Thymus (tissue), 11 donors: ENCODE measurements at regions not wholly inside any gene's neighbourhood (a gene's known extent, or its start where the extent isn't known, plus 50 kb on each side); places are given as distances from the start of the nearest gene placed in this dataset.
A peak's percentile ranks its signal among the peaks of the same experiment; 100 is the strongest.

Experiments used
- DNase-seq, 9 donors: peaks; one replicate each; pipeline ENCODE4 v3.0.0-alpha.2; 2013; ENCODE audit warnings: low spot score in 9 of 9, low read depth in 6 of 9, missing footprints in 1 of 9
- H3K27ac ChIP-seq, 2 donors: one replicate each; pipeline ENCODE4 v1.5.1; 2013; ENCODE audit warnings: control low read depth in 1 of 2, low read depth in 1 of 2, low read length in 1 of 2, mild to moderate bottlenecking in 1 of 2, moderate library complexity in 1 of 2
- H3K27me3 ChIP-seq, 2 donors: one replicate each; pipeline ENCODE4 v1.5.1; 2013; ENCODE audit warnings: low read length in 1 of 2; ENCODE audit not compliant: control insufficient read depth in 2 of 2, insufficient read depth in 1 of 2
- H3K36me3 ChIP-seq, 2 donors: one replicate each; pipeline ENCODE4 v1.5.1; 2013; ENCODE audit warnings: low read length in 1 of 2, mild to moderate bottlenecking in 1 of 2, moderate library complexity in 1 of 2; ENCODE audit not compliant: control insufficient read depth in 2 of 2, insufficient read depth in 2 of 2
- H3K4me1 ChIP-seq, 2 donors: one replicate each; pipeline ENCODE4 v1.5.1; 2013; ENCODE audit warnings: low read length in 2 of 2; ENCODE audit not compliant: control insufficient read depth in 2 of 2, insufficient read depth in 2 of 2
- H3K4me3 ChIP-seq, 2 donors: one replicate each; pipeline ENCODE4 v1.5.1; 2013; ENCODE audit warnings: low read length in 2 of 2, control low read depth in 1 of 2, mild to moderate bottlenecking in 1 of 2
- H3K9me3 ChIP-seq, 2 donors: one replicate each; pipeline ENCODE4 v1.5.1; 2013; ENCODE audit warnings: low read length in 1 of 2, mild to moderate bottlenecking in 1 of 2; ENCODE audit not compliant: control insufficient read depth in 2 of 2, insufficient read depth in 1 of 2
- WGBS: extraction: QIAGEN DNeasy Blood & Tissue Kit; methylation state at CpG from one replicate; pipeline ENCODE4 v1.1.7; 2013; 5-methylcytosine and 5-hydroxymethylcytosine counted together
- donor health status: healthy.

- DNase-seq = no peak
- H3K9me3 ChIP-seq = no peaks in the 10 kb centered on the region
- H3K27me3 ChIP-seq = no peaks in the 10 kb centered on the region
- H3K4me1 ChIP-seq = no peaks in the 10 kb centered on the region
- H3K36me3 ChIP-seq = no peaks in the 10 kb centered on the region
- 47% methylated on average over 1 of the region's 1 CpG for WGBS
- H3K27ac ChIP-seq = no peak overlapping the region
- no peak overlapping the region for H3K4me3 ChIP-seq
Measured at GRCh38 chr1:187622545-187622944, 793.8 kb downstream of the PLA2G4A start.

GRCh38 chr1:187624812-187625545 is 796.2 kb downstream of the PLA2G4A start:
- H3K36me3 ChIP-seq = no peaks in the 10 kb centered on the region
- no peak overlapping the region for H3K4me3 ChIP-seq
- no peaks in the 10 kb centered on the region for H3K9me3 ChIP-seq
- no peaks in the 10 kb centered on the region for H3K27me3 ChIP-seq
- no peak overlapping the region for H3K27ac ChIP-seq
- WGBS = 83% methylated on average over 2 of the region's 2 CpGs
- no peaks in the 10 kb centered on the region for H3K4me1 ChIP-seq
- DNase-seq = no peak

GRCh38 chr1:187626056-187626455 is 797.3 kb downstream of the PLA2G4A start:
- peaks cover 0 to 1% of the 10 kb centered on the region in 2 donors for H3K9me3 ChIP-seq
- no peaks in the 10 kb centered on the region for H3K4me1 ChIP-seq
- no peak overlapping the region for H3K27ac ChIP-seq
- WGBS = 59% methylated on average over 5 of the region's 5 CpGs
- DNase-seq = peak in 1 of 9 donors; percentile 1
- no peaks in the 10 kb centered on the region for H3K36me3 ChIP-seq
- H3K27me3 ChIP-seq = no peaks in the 10 kb centered on the region
- no peak overlapping the region for H3K4me3 ChIP-seq

- Histone ChIP-seq H3K27me3 (no peaks in the 10 kb centered on the region), H3K4me3 (no peak overlapping the region), H3K27ac (no peak overlapping the region), H3K9me3 (peaks cover 0 to 7% of the 10 kb centered on the region in 2 donors), H3K4me1 (no peaks in the 10 kb centered on the region), H3K36me3 (no peaks in the 10 kb centered on the region)
- WGBS = 92% methylated on average over 2 of the region's 2 CpGs
- no peak for DNase-seq
Measured at GRCh38 chr1:187627516-187627915, 798.8 kb downstream of the PLA2G4A start.

GRCh38 chr1:187629075-187629474 is 800.3 kb downstream of the PLA2G4A start:
- no peaks in the 10 kb centered on the region for H3K4me1 ChIP-seq
- no peak overlapping the region for H3K27ac ChIP-seq
- DNase-seq = no peak
- peaks cover 0 to 7% of the 10 kb centered on the region in 2 donors for H3K9me3 ChIP-seq
- no peaks in the 10 kb centered on the region for H3K27me3 ChIP-seq
- H3K4me3 ChIP-seq = no peak overlapping the region
- H3K36me3 ChIP-seq = no peaks in the 10 kb centered on the region

GRCh38 chr1:187630653-187631380 is 802.1 kb downstream of the PLA2G4A start:
- Histone ChIP-seq H3K9me3 (peaks cover 0 to 7% of the 10 kb centered on the region in 2 donors), H3K4me3 (no peak overlapping the region), H3K27me3 (no peaks in the 10 kb centered on the region), H3K36me3 (no peaks in the 10 kb centered on the region), H3K4me1 (no peaks in the 10 kb centered on the region), H3K27ac (no peak overlapping the region)
- DNase-seq = no peak
- WGBS = 93% methylated on average over 13 of the region's 13 CpGs

- no peaks in the 10 kb centered on the region for H3K27me3 ChIP-seq
- no peak overlapping the region for H3K4me3 ChIP-seq
- 94% methylated on average over 5 of the region's 5 CpGs for WGBS
- no peak overlapping the region for H3K27ac ChIP-seq
- DNase-seq = no peak
- no peaks in the 10 kb centered on the region for H3K4me1 ChIP-seq
- peaks cover 0 to 7% of the 10 kb centered on the region in 2 donors for H3K9me3 ChIP-seq
- no peaks in the 10 kb centered on the region for H3K36me3 ChIP-seq
Measured at GRCh38 chr1:187631381-187631675, 802.6 kb downstream of the PLA2G4A start.

- Histone ChIP-seq H3K27ac (no peak overlapping the region), H3K4me3 (no peak overlapping the region), H3K9me3 (peaks cover 0 to 7% of the 10 kb centered on the region in 2 donors), H3K27me3 (no peaks in the 10 kb centered on the region), H3K4me1 (no peaks in the 10 kb centered on the region), H3K36me3 (no peaks in the 10 kb centered on the region)
- WGBS = 81% methylated on average over 5 of the region's 5 CpGs
- no peak for DNase-seq
Measured at GRCh38 chr1:187631984-187632383, 803.2 kb downstream of the PLA2G4A start.

GRCh38 chr1:187634940-187635339 is 806.2 kb downstream of the PLA2G4A start:
- no peaks in the 10 kb centered on the region for H3K4me1 ChIP-seq
- H3K36me3 ChIP-seq = no peaks in the 10 kb centered on the region
- H3K4me3 ChIP-seq = no peak overlapping the region
- H3K9me3 ChIP-seq = peaks cover 0 to 12% of the 10 kb centered on the region in 2 donors
- no peaks in the 10 kb centered on the region for H3K27me3 ChIP-seq
- WGBS = 35% methylated on average over 1 of the region's 1 CpG
- no peak for DNase-seq
- H3K27ac ChIP-seq = no peak overlapping the region
